Coronary artery (tissue), 2 donors: ENCODE measurements at regions not wholly inside any gene's neighbourhood (a gene's known extent, or its start where the extent isn't known, plus 50 kb on each side); places are given as distances from the start of the nearest gene placed in this dataset.

Experiments
- DNase-seq: peaks from one replicate; pipeline ENCODE4 v3.0.0-alpha.2; 2017; ENCODE audit warnings: low spot score
- H3K27ac ChIP-seq, 2 donors: fragments of 200-600 bp; sonication (generic); one replicate each; pipeline ENCODE4 v1.5.1; 2016 to 2019
- H3K4me3 ChIP-seq: fragments of 200-600 bp; sonication (generic); 2 replicates; pipeline ENCODE4 v1.5.1; 2016; ENCODE audit warnings: mild to moderate bottlenecking, moderate library complexity
- CTCF ChIP-seq: fragments of 200-600 bp; sonication (generic); IDR thresholded peaks from one replicate; pipeline ENCODE4 v1.5.1; 2019; ENCODE audit warnings: antibody characterized with exemption

- no peak for TF ChIP-seq CTCF
- H3K4me3 ChIP-seq = no peak overlapping the region
- DNase-seq = no peak
- no peak overlapping the region for H3K27ac ChIP-seq
Measured at GRCh38 chrX:9114245-9114644, 80.3 kb upstream of the FAM9B start.

- no peak for TF ChIP-seq CTCF
- no peak for DNase-seq
- no peak overlapping the region for H3K4me3 ChIP-seq
- no peak overlapping the region for H3K27ac ChIP-seq
Measured at GRCh38 chrX:9117851-9118250, 83.9 kb upstream of the FAM9B start.

- TF ChIP-seq CTCF = no peak
Measured at GRCh38 chrX:9122519-9123245, 88.8 kb upstream of the FAM9B start.

GRCh38 chrX:9127986-9128385 lies 94.1 kb upstream of the FAM9B start:
- no peak overlapping the region for H3K27ac ChIP-seq
- no peak for DNase-seq
- TF ChIP-seq CTCF = no peak
- H3K4me3 ChIP-seq = no peak overlapping the region

More at GRCh38 chrX:9122519-9123245, 88.8 kb upstream of the FAM9B start:
- Histone ChIP-seq H3K4me3 (no peak overlapping the region), H3K27ac (no peak overlapping the region)
- no peak for DNase-seq

GRCh38 chrX:9130031-9130430 lies 96.1 kb upstream of the FAM9B start:
- H3K4me3 ChIP-seq = no peak overlapping the region
- no peak for TF ChIP-seq CTCF
- no peak for DNase-seq
- no peak overlapping the region for H3K27ac ChIP-seq

GRCh38 chrX:9131066-9131465 lies 97.1 kb upstream of the FAM9B start:
- no peak overlapping the region for H3K27ac ChIP-seq
- DNase-seq = no peak
- no peak overlapping the region for H3K4me3 ChIP-seq
- no peak for TF ChIP-seq CTCF

GRCh38 chrX:9132036-9132638 lies 98.2 kb upstream of the FAM9B start:
- no peak for DNase-seq
- Histone ChIP-seq H3K4me3 (no peak overlapping the region), H3K27ac (no peak overlapping the region)
- no peak for TF ChIP-seq CTCF
